ENCODE measurements at regions not wholly inside any gene's neighbourhood (a gene's known extent, or its start where the extent isn't known, plus 50 kb on each side); places are given as distances from the start of the nearest gene placed in this dataset.
"Not testable (repeated sequence)": the region's sequence is repeated elsewhere in the genome, so short reads cannot be mapped to it uniquely, and the experiment has no call there.

- no peak for DNase-seq
These were observed 261.3 kb upstream of the MEIS1 start for GRCh38 chr2:66173645-66174044.

- no peak for DNase-seq
These were observed 263.4 kb upstream of the MEIS1 start for GRCh38 chr2:66171530-66171929.

GRCh38 chr2:66170744-66171330 lies 264.1 kb upstream of the MEIS1 start:
- no peak for DNase-seq

- DNase-seq = no peak
These were observed 265.8 kb upstream of the MEIS1 start for GRCh38 chr2:66169076-66169475.

GRCh38 chr2:66164470-66164869 lies 270.5 kb upstream of the MEIS1 start:
- DNase-seq = no peak

- DNase-seq = no peak
These were observed 278.8 kb upstream of the MEIS1 start for GRCh38 chr2:66156171-66156570.

- no peak for DNase-seq
These were observed 281.0 kb upstream of the MEIS1 start for GRCh38 chr2:66153941-66154340.

- DNase-seq = no peak
These were observed 289.4 kb upstream of the MEIS1 start for GRCh38 chr2:66145490-66145889.

GRCh38 chr2:66144324-66144723 lies 290.6 kb upstream of the MEIS1 start:
- not testable (repeated sequence) for DNase-seq

GRCh38 chr2:66137606-66138130 lies 297.3 kb upstream of the MEIS1 start:
- DNase-seq = no peak

- DNase-seq = no peak
These were observed 300.7 kb upstream of the MEIS1 start for GRCh38 chr2:66134138-66134701.

- DNase-seq = no peak
These were observed 307.3 kb upstream of the MEIS1 start for GRCh38 chr2:66127656-66128055.

GRCh38 chr2:66127061-66127460 lies 307.9 kb upstream of the MEIS1 start:
- DNase-seq = no peak

- no peak for DNase-seq
These were observed 309.0 kb upstream of the MEIS1 start for GRCh38 chr2:66125951-66126350.

GRCh38 chr2:66122516-66122915 lies 312.4 kb upstream of the MEIS1 start:
- no peak for DNase-seq

GRCh38 chr2:66121946-66122345 lies 313.0 kb upstream of the MEIS1 start:
- no peak for DNase-seq

GRCh38 chr2:66113988-66114625 lies 320.8 kb upstream of the MEIS1 start:
- no peak for DNase-seq

- DNase-seq = no peak
These were observed 323.2 kb upstream of the MEIS1 start for GRCh38 chr2:66111706-66112105.

- no peak for DNase-seq
These were observed 324.3 kb upstream of the MEIS1 start for GRCh38 chr2:66110608-66111007.

GRCh38 chr2:66110086-66110485 lies 324.8 kb upstream of the MEIS1 start:
- DNase-seq = no peak

GRCh38 chr2:66109419-66109818 lies 325.5 kb upstream of the MEIS1 start:
- DNase-seq = no peak

- no peak for DNase-seq
These were observed 329.7 kb upstream of the MEIS1 start for GRCh38 chr2:66105066-66105753.

GRCh38 chr2:66103581-66103980 lies 331.3 kb upstream of the MEIS1 start:
- DNase-seq = no peak
